ENCODE measurements at regions not wholly inside any gene's neighbourhood (a gene's known extent, or its start where the extent isn't known, plus 50 kb on each side); places are given as distances from the start of the nearest gene placed in this dataset.

GRCh38 chr2:37855283-37856041 is 69.6 kb upstream of the RMDN2 start:
- no peak overlapping the region for H3K4me3 ChIP-seq (replicated peaks in 1 of 2; ENCODE audit: low read depth in 2 of 2, low read length in 2 of 2)
- peak; percentile 22 to 59 for DNase-seq (ENCODE audit: low read depth in 2 of 2)
- TF ChIP-seq CTCF (IDR thresholded peaks at IDR 0.05; ENCODE audit: low read depth, low read length): no peak

- H3K4me3 ChIP-seq (replicated peaks in 1 of 2; ENCODE audit: low read depth in 2 of 2, low read length in 2 of 2): no peak overlapping the region
- no peak for TF ChIP-seq CTCF (IDR thresholded peaks at IDR 0.05; ENCODE audit: low read depth, low read length)
- peak in 1 of 2 donors; percentile 44 for DNase-seq (ENCODE audit: low read depth in 2 of 2)
These were observed 68.9 kb upstream of the RMDN2 start for GRCh38 chr2:37856101-37856751.

GRCh38 chr2:37857575-37858399 is 67.3 kb upstream of the RMDN2 start:
- peak in 1 of 2 donors; percentile 25 for DNase-seq (ENCODE audit: low read depth in 2 of 2)
- TF ChIP-seq CTCF (IDR thresholded peaks at IDR 0.05; ENCODE audit: low read depth, low read length): no peak
- no peak overlapping the region for H3K4me3 ChIP-seq (replicated peaks in 1 of 2; ENCODE audit: low read depth in 2 of 2, low read length in 2 of 2)

GRCh38 chr2:37858400-37858711 is 66.7 kb upstream of the RMDN2 start:
- TF ChIP-seq CTCF (IDR thresholded peaks at IDR 0.05; ENCODE audit: low read depth, low read length): no peak

GRCh38 chr2:37858725-37859267 is 66.3 kb upstream of the RMDN2 start:
- H3K4me3 ChIP-seq (replicated peaks in 1 of 2; ENCODE audit: low read depth in 2 of 2, low read length in 2 of 2): no peak overlapping the region
- no peak for DNase-seq (ENCODE audit: low read depth in 2 of 2)
- no peak for TF ChIP-seq CTCF (IDR thresholded peaks at IDR 0.05; ENCODE audit: low read depth, low read length)

More at GRCh38 chr2:37858400-37858711, 66.7 kb upstream of the RMDN2 start:
- no peak overlapping the region for H3K4me3 ChIP-seq (replicated peaks in 1 of 2; ENCODE audit: low read depth in 2 of 2, low read length in 2 of 2)
- DNase-seq (ENCODE audit: low read depth in 2 of 2): peak; percentile 54 to 64

GRCh38 chr2:37862620-37863019 is 62.5 kb upstream of the RMDN2 start:
- DNase-seq (ENCODE audit: low read depth in 2 of 2): no peak
- H3K4me3 ChIP-seq (replicated peaks in 1 of 2; ENCODE audit: low read depth in 2 of 2, low read length in 2 of 2): no peak overlapping the region
- TF ChIP-seq CTCF (IDR thresholded peaks at IDR 0.05; ENCODE audit: low read depth, low read length): no peak

Measured in cardiac fibroblast (primary cell).